ENCODE measurements at regions not wholly inside any gene's neighbourhood (a gene's known extent, or its start where the extent isn't known, plus 50 kb on each side); places are given as distances from the start of the nearest gene placed in this dataset.
"Not testable (repeated sequence)": the region's sequence is repeated elsewhere in the genome, so short reads cannot be mapped to it uniquely, and the experiment has no call there.

GRCh38 chr4:31687717-31688342 is 967.7 kb downstream of the PCDH7 start:
- DNase-seq = no peak

- peak; percentile 1 for DNase-seq
These were observed 972.3 kb downstream of the PCDH7 start for GRCh38 chr4:31692399-31692940.

GRCh38 chr4:31701256-31701655 is 981.1 kb downstream of the PCDH7 start:
- no peak for DNase-seq

GRCh38 chr4:31702326-31702725 is 982.2 kb downstream of the PCDH7 start:
- DNase-seq = no peak

GRCh38 chr4:31714238-31714637 is 994.1 kb downstream of the PCDH7 start:
- DNase-seq = no peak

GRCh38 chr4:31715302-31715701 is 995.1 kb downstream of the PCDH7 start:
- DNase-seq = no peak

GRCh38 chr4:31727030-31727429 is 1006.9 kb downstream of the PCDH7 start:
- no peak for DNase-seq

- peak; percentile 47 for DNase-seq
These were observed 1014.8 kb downstream of the PCDH7 start for GRCh38 chr4:31735004-31735403.

- DNase-seq = no peak
These were observed 1017.2 kb downstream of the PCDH7 start for GRCh38 chr4:31737419-31737818.

- DNase-seq = no peak
These were observed 1021.2 kb downstream of the PCDH7 start for GRCh38 chr4:31741326-31741725.

- no peak for DNase-seq
These were observed 1028.2 kb downstream of the PCDH7 start for GRCh38 chr4:31748382-31748781.

- DNase-seq = not testable (repeated sequence)
These were observed 1030.4 kb downstream of the PCDH7 start for GRCh38 chr4:31750581-31750980.

- DNase-seq = no peak
These were observed 1035.6 kb downstream of the PCDH7 start for GRCh38 chr4:31755751-31756150.

- no peak for DNase-seq
These were observed 1048.6 kb downstream of the PCDH7 start for GRCh38 chr4:31768756-31769155.

- no peak for DNase-seq
These were observed 1063.1 kb downstream of the PCDH7 start for GRCh38 chr4:31783311-31783710.

- DNase-seq = no peak
These were observed 1064.4 kb downstream of the PCDH7 start for GRCh38 chr4:31784558-31784957.

GRCh38 chr4:31787701-31788100 is 1067.5 kb downstream of the PCDH7 start:
- DNase-seq = no peak

GRCh38 chr4:31788676-31789075 is 1068.5 kb downstream of the PCDH7 start:
- no peak for DNase-seq

- peak; percentile 89 for DNase-seq
These were observed 1071.5 kb downstream of the PCDH7 start for GRCh38 chr4:31791666-31792065.

- DNase-seq = no peak
These were observed 1073.7 kb downstream of the PCDH7 start for GRCh38 chr4:31793907-31794306.

- not testable (repeated sequence) for DNase-seq
These were observed 1076.9 kb downstream of the PCDH7 start for GRCh38 chr4:31797052-31797451.

GRCh38 chr4:31803526-31804195 is 1083.5 kb downstream of the PCDH7 start:
- no peak for DNase-seq

- DNase-seq = no peak
These were observed 1086.9 kb downstream of the PCDH7 start for GRCh38 chr4:31807036-31807435.

- no peak for DNase-seq
These were observed 1124.2 kb downstream of the PCDH7 start for GRCh38 chr4:31844350-31844749.

GRCh38 chr4:31851946-31852345 is 1131.8 kb downstream of the PCDH7 start:
- no peak for DNase-seq
